Lung (tissue), 11 donors: ENCODE measurements at regions not wholly inside any gene's neighbourhood (a gene's known extent, or its start where the extent isn't known, plus 50 kb on each side); places are given as distances from the start of the nearest gene placed in this dataset.

Source experiments
- ATAC-seq: fragments of 200-7000 bp; cut with Tn5 transposase; one replicate; pipeline ENCODE4 v1.9.1; 2020; ENCODE audit warnings: moderate number of reproducible peaks; ENCODE audit not compliant: insufficient read depth, low FRiP score
- DNase-seq, 3 donors: peaks; one replicate each; pipeline ENCODE4 v3.0.0-alpha.2; 2013 to 2017
- H3K27ac ChIP-seq, 2 donors: one replicate each; pipeline ENCODE4 v1.5.1; 2013; ENCODE audit warnings: mild to moderate bottlenecking in 2 of 2, moderate library complexity in 2 of 2, control low read depth in 1 of 2, inconsistent platforms in 1 of 2, low read depth in 1 of 2, low read length in 1 of 2
- H3K27me3 ChIP-seq, 3 donors: one replicate each; pipeline ENCODE4 v1.5.1; 2013; ENCODE audit warnings: low read length in 2 of 3; ENCODE audit not compliant: control insufficient read depth in 3 of 3, insufficient read depth in 3 of 3
- H3K36me3 ChIP-seq, 4 donors: one replicate each; pipeline ENCODE4 v1.5.1; 2013; ENCODE audit warnings: low read length in 4 of 4, mild to moderate bottlenecking in 1 of 4, moderate library complexity in 1 of 4; ENCODE audit not compliant: control insufficient read depth in 4 of 4, insufficient read depth in 4 of 4
- H3K4me1 ChIP-seq, 5 donors: one replicate each; pipeline ENCODE4 v1.5.1; 2013; ENCODE audit warnings: low read length in 5 of 5, mild to moderate bottlenecking in 2 of 5, moderate library complexity in 1 of 5; ENCODE audit not compliant: control insufficient read depth in 5 of 5, insufficient read depth in 5 of 5
- H3K4me3 ChIP-seq: one replicate; pipeline ENCODE4 v1.5.1; 2013; ENCODE audit warnings: mild to moderate bottlenecking, control low read depth, moderate library complexity
- H3K9ac ChIP-seq, 2 donors: one replicate each; pipeline ENCODE4 v1.5.1; 2013; ENCODE audit warnings: low read length in 2 of 2, control low read depth in 1 of 2; ENCODE audit not compliant: insufficient read depth in 1 of 2
- H3K9me3 ChIP-seq, 4 donors: one replicate each; pipeline ENCODE4 v1.5.1; 2013; ENCODE audit warnings: low read length in 3 of 4, mild to moderate bottlenecking in 1 of 4, moderate library complexity in 1 of 4; ENCODE audit not compliant: control insufficient read depth in 4 of 4, insufficient read depth in 3 of 4
- CTCF ChIP-seq: IDR thresholded peaks from 2 replicates; pipeline ENCODE4 v1.5.1; 2012; ENCODE audit warnings: mild to moderate bottlenecking; ENCODE audit errors: control extremely low read depth, extremely low read depth
- WGBS, 2 donors: extraction: QIAGEN DNeasy Blood & Tissue Kit; methylation state at CpG; one replicate each; pipeline ENCODE4 v1.1.7; 2013; 5-methylcytosine and 5-hydroxymethylcytosine counted together
- donor health status: control.
- donor health status: control.
- donor health status: Bipolar disorder and iron deficiency.
- donor health status: healthy.
- donor health status: DM: yes; HTN: yes; CAD: no.

GRCh38 chr14:76657846-76658245, 103.4 kb upstream of the VASH1 start:
- DNase-seq (no peak), ATAC-seq (no peak)
- no peak overlapping the region for H3K9ac ChIP-seq
- no peak overlapping the region for H3K27ac ChIP-seq
- H3K4me3 ChIP-seq: no peak overlapping the region
- peaks cover 0 to 17% (median 6%) of the 10 kb centered on the region in 4 donors for H3K9me3 ChIP-seq
- TF ChIP-seq CTCF: no peak
- no peaks in the 10 kb centered on the region for H3K27me3 ChIP-seq
- H3K4me1 ChIP-seq: no peaks in the 10 kb centered on the region
- H3K36me3 ChIP-seq: no peaks in the 10 kb centered on the region

- WGBS, 2 donors: 92 to 93% methylated on average over 4 of the region's 4 CpGs
- DNase-seq (no peak), ATAC-seq (no peak)
Measured at GRCh38 chr14:76662580-76662979, 98.7 kb upstream of the VASH1 start.

DNA sequence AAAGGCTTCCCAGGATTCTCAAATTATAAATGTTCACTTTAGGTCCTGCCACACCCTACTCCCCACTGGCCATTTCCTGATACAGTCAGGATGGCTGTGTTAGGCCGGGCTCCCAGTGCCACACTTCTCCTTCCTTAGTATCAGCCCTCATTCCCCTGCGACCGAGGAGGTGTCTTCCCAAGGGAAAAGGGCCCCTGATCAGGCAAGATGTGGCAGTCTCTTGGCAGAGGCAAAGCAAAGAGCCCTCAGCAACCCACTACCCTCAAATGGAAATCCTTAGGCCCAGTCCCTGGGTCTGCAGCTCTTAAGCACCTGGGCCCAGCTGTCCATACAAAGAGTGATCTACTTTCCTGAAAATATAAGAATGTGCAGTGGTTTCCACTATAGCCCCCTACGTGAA, 96.5 kb upstream of the VASH1 start:
- DNase-seq (no peak), ATAC-seq (no peak)
- Histone ChIP-seq H3K4me1 (no peaks in the 10 kb centered on the region), H3K27me3 (no peaks in the 10 kb centered on the region), H3K9ac (no peak overlapping the region), H3K9me3 (peaks cover 1 to 10% (median 6%) of the 10 kb centered on the region in 4 donors), H3K4me3 (no peak overlapping the region), H3K36me3 (no peaks in the 10 kb centered on the region), H3K27ac (no peak overlapping the region)
- 76 to 78% methylated on average over 4 of the region's 4 CpGs for WGBS, 2 donors
- no peak for TF ChIP-seq CTCF

More at GRCh38 chr14:76662580-76662979, 98.7 kb upstream of the VASH1 start:
- no peak for TF ChIP-seq CTCF
- no peak overlapping the region for H3K27ac ChIP-seq
- H3K4me1 ChIP-seq: no peaks in the 10 kb centered on the region
- H3K9ac ChIP-seq: no peak overlapping the region
- H3K4me3 ChIP-seq: no peak overlapping the region
- no peaks in the 10 kb centered on the region for H3K27me3 ChIP-seq
- peaks cover 0 to 14% (median 6%) of the 10 kb centered on the region in 4 donors for H3K9me3 ChIP-seq
- no peaks in the 10 kb centered on the region for H3K36me3 ChIP-seq

GRCh38 chr14:76666746-76667145, 94.5 kb upstream of the VASH1 start:
- Histone ChIP-seq H3K27me3 (no peaks in the 10 kb centered on the region), H3K9me3 (peaks cover 0 to 8% (median 5%) of the 10 kb centered on the region in 4 donors), H3K4me3 (no peak overlapping the region), H3K36me3 (no peaks in the 10 kb centered on the region), H3K27ac (no peak overlapping the region), H3K9ac (no peak overlapping the region), H3K4me1 (no peaks in the 10 kb centered on the region)
- no peak for DNase-seq
- WGBS, 2 donors: 59 to 72% methylated on average over 5 of the region's 5 CpGs
- no peak for ATAC-seq
- TF ChIP-seq CTCF: no peak
